Endothelial cell (in vitro differentiated cells): ENCODE measurements at regions not wholly inside any gene's neighbourhood (a gene's known extent, or its start where the extent isn't known, plus 50 kb on each side); places are given as distances from the start of the nearest gene placed in this dataset.

Experiments used
- DNase-seq: peaks from one replicate; pipeline ENCODE4 v3.0.0; 2021; ENCODE audit warnings: low spot score
- H3K27ac Mint-ChIP-seq: one replicate; pipeline ENCODE4 v1.8.0; 2021; ENCODE audit warnings: mixed read lengths, inconsistent platforms; ENCODE audit not compliant: unreplicated experiment
- H3K27me3 Mint-ChIP-seq: one replicate; pipeline ENCODE4 v1.8.0; 2021; ENCODE audit warnings: mild to moderate bottlenecking, moderate library complexity, mixed read lengths, inconsistent platforms; ENCODE audit not compliant: unreplicated experiment
- H3K36me3 Mint-ChIP-seq: one replicate; pipeline ENCODE4 v1.8.0; 2021; ENCODE audit warnings: mild to moderate bottlenecking, low read depth, mixed read lengths, inconsistent platforms; ENCODE audit not compliant: unreplicated experiment
- H3K4me1 Mint-ChIP-seq: one replicate; pipeline ENCODE4 v1.8.0; 2021; ENCODE audit warnings: mild to moderate bottlenecking, mixed read lengths, inconsistent platforms; ENCODE audit not compliant: unreplicated experiment
- H3K4me3 Mint-ChIP-seq: one replicate; pipeline ENCODE4 v1.8.0; 2021; ENCODE audit warnings: mild to moderate bottlenecking, mixed read lengths, inconsistent platforms; ENCODE audit not compliant: unreplicated experiment
- H3K9me3 Mint-ChIP-seq: one replicate; pipeline ENCODE4 v1.8.0; 2021; ENCODE audit warnings: mixed read lengths, inconsistent platforms; ENCODE audit not compliant: unreplicated experiment
- TF ChIP-seq, protein P1 (sequence below): fragments of 200-600 bp; sonication (generic); IDR thresholded peaks from one replicate; pipeline ENCODE4 v1.5.0; 2021; ENCODE audit warnings: antibody characterized with exemption; ENCODE audit not compliant: unreplicated experiment

DNA sequence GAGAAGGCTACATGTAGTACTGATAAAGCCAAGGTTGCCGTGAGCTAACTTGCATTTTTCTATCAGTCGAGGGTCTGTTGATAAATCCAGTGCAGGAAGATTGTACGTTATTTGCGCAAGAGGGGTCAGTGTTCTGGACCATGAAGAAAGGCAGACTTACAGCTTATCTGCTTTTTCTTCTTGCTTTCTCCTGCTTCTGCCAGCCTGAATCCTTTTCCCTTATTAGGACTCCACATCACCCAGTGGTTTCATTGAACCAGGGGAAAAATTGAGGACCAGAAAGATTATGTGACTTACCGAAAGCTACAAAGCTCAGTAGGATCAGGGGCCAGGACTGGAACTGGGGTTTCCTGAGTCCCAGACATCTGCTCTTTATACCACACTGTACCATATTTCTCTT, 534.6 kb upstream of the BRINP1 start:
- no peak for DNase-seq
- Mint-ChIP-seq H3K27me3 (no peaks in the 10 kb centered on the region), H3K27ac (no peak overlapping the region), H3K9me3 (no peaks in the 10 kb centered on the region), H3K36me3 (peaks cover 5% of the 10 kb centered on the region), H3K4me3 (no peak overlapping the region), H3K4me1 (no peaks in the 10 kb centered on the region)
- TF ChIP-seq, protein P1, sequence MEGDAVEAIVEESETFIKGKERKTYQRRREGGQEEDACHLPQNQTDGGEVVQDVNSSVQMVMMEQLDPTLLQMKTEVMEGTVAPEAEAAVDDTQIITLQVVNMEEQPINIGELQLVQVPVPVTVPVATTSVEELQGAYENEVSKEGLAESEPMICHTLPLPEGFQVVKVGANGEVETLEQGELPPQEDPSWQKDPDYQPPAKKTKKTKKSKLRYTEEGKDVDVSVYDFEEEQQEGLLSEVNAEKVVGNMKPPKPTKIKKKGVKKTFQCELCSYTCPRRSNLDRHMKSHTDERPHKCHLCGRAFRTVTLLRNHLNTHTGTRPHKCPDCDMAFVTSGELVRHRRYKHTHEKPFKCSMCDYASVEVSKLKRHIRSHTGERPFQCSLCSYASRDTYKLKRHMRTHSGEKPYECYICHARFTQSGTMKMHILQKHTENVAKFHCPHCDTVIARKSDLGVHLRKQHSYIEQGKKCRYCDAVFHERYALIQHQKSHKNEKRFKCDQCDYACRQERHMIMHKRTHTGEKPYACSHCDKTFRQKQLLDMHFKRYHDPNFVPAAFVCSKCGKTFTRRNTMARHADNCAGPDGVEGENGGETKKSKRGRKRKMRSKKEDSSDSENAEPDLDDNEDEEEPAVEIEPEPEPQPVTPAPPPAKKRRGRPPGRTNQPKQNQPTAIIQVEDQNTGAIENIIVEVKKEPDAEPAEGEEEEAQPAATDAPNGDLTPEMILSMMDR, result no peak

DNA sequence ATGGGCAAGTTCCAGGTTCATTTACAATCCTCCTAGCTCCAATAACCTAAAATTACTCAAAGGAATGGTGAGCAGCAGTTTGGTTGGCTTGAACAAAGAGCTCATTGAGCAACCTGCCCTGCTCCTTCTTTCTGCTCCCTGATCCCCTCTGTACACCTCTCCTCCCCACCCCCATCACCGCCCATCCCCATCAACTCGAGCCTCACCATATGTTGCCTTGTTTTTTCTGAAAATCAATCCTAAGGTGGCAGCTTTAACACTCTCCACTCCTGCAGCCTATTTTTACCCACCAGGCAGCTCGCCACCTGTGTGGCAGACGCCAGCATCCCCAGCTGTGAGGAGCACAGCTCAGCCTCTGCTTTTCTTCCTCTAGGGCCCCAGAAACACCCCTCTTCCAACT, 533.4 kb upstream of the BRINP1 start:
- DNase-seq, result no peak
- H3K27ac Mint-ChIP-seq, result no peak overlapping the region
- no peaks in the 10 kb centered on the region for H3K4me1 Mint-ChIP-seq
- H3K4me3 Mint-ChIP-seq, result no peak overlapping the region
- no peaks in the 10 kb centered on the region for H3K9me3 Mint-ChIP-seq
- TF ChIP-seq, protein P1, result no peak
- H3K36me3 Mint-ChIP-seq, result no peaks in the 10 kb centered on the region
- no peaks in the 10 kb centered on the region for H3K27me3 Mint-ChIP-seq

DNA sequence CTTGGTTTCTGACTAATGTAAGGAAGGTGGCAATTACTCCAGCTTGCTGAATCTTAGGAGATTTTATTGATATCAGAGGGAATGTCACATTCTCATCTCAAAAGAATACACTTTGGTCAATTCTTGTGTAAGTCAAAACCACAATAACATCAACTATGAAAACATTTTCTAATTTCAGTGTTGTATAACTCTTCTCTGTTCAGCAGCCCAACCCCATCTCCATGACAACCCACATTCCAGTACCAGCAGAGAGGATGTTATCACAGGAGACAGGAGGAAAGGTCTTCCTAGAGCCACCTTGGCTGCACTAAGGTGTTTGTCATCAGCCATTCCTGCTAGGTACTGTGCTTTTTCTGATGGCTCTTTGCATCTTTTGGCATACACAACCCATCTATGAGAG, 529.1 kb upstream of the BRINP1 start:
- Mint-ChIP-seq H3K27ac (no peak overlapping the region), H3K36me3 (no peaks in the 10 kb centered on the region), H3K4me1 (peaks cover 2% of the 10 kb centered on the region), H3K9me3 (no peaks in the 10 kb centered on the region), H3K27me3 (no peaks in the 10 kb centered on the region), H3K4me3 (no peak overlapping the region)
- no peak for DNase-seq
- TF ChIP-seq, protein P1, result no peak

DNA sequence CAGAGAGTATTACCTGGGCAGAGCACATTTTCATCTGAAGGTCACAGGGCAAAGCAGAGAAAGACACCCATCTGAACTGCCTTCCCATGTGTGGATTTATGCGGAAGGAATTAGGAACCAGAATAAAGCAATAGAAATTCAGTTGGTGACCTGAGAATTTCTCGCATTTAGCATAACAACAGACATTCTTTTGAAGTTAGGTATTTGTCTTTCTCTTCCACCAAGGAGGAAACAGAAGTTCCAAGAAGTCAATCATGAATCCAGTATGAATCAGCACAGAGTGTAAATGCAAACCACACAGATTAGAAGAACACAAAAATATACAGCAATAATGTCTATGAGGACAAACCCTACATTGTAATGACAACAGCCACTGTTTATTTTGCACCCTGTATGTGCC, 515.2 kb upstream of the BRINP1 start:
- no peak overlapping the region for H3K4me3 Mint-ChIP-seq
- TF ChIP-seq, protein P1, result no peak
- H3K27ac Mint-ChIP-seq, result no peak overlapping the region
- H3K4me1 Mint-ChIP-seq, result peaks cover 5% of the 10 kb centered on the region
- no peaks in the 10 kb centered on the region for H3K9me3 Mint-ChIP-seq
- no peak for DNase-seq
- H3K27me3 Mint-ChIP-seq, result no peaks in the 10 kb centered on the region
- H3K36me3 Mint-ChIP-seq, result no peaks in the 10 kb centered on the region

DNA sequence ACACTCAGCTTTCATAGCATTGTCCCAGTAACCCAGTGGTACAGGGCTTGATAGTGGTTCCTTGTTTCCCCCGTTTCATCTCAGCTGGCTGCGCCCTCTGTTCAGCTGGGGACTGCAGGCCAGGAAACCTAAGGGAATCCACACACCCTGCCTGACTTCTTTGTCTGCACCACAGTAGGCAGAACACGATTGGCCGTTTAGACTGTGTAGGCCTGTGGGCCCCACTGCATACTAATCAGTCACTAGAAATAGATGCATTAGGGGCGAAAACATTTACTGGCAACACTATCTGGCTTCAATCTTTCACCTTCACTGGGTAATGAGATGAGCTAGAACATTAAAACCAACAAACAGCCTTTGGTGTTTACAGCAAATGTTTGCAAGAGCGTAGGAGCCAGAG, 512.7 kb upstream of the BRINP1 start:
- TF ChIP-seq, protein P1, result no peak
- Mint-ChIP-seq H3K36me3 (no peaks in the 10 kb centered on the region), H3K27ac (no peak overlapping the region), H3K4me1 (peaks cover 5% of the 10 kb centered on the region), H3K4me3 (no peak overlapping the region), H3K27me3 (no peaks in the 10 kb centered on the region), H3K9me3 (no peaks in the 10 kb centered on the region)
- no peak for DNase-seq
